HCT116 (cell line): ENCODE measurements at regions not wholly inside any gene's neighbourhood (a gene's known extent, or its start where the extent isn't known, plus 50 kb on each side); places are given as distances from the start of the nearest gene placed in this dataset.

Experiments
- ATAC-seq: fragments of 200-7000 bp; cut with Tn5 transposase; 2 replicates; pipeline ENCODE4 v1.9.1; 2020; ENCODE audit warnings: mild to moderate bottlenecking, moderate library complexity
- BruUV-seq: library from RNA; stranded (reverse); fragments of 400-500 nt; replicated peaks from 2 replicates; lab custom pipeline; 2021; lab: Mats Ljungman, UMichigan
- CTCF ChIA-PET: fragments of 300-600 bp; sonication (Branson Sonifier 250); formaldehyde crosslinking; loops from one replicate; lab custom pipeline; 2021; ENCODE audit warnings: antibody characterized with exemption; lab: Charles Lee
- POLR2A ChIA-PET: fragments of 300-600, 350-600 bp; sonication (Branson Sonifier 250); formaldehyde crosslinking; loops from one replicate; lab custom pipeline; 2021; ENCODE audit warnings: antibody characterized with exemption; lab: Charles Lee
- RAD21 ChIA-PET, 2 experiments: fragments of 300-600 bp; sonication (Branson Sonifier 250); formaldehyde crosslinking; loops; one replicate each; lab custom pipeline; 2023; ENCODE audit warnings: low total read pairs in 2 of 2; ENCODE audit not compliant: uncharacterized antibody in 2 of 2, unreplicated experiment in 2 of 2, low non-redundant PET in 1 of 2; lab: Charles Lee
- DNase-seq: peaks from one replicate; pipeline ENCODE4 v3.0.0-alpha.2; 2010; ENCODE audit warnings: low read depth, low spot score
- H2AFZ ChIP-seq: fragments of 200-600 bp; shearing (Covaris generic), sonication (generic); 2 replicates; pipeline ENCODE4 v1.6.1; 2017; ENCODE audit warnings: low read depth, mixed run types, mixed read lengths, antibody characterized with exemption, low read length; ENCODE audit not compliant: poor library complexity, severe bottlenecking
- H3K27ac ChIP-seq: 2 replicates; pipeline ENCODE4 v1.5.1; 2012; ENCODE audit warnings: low read depth, low read length
- H3K27me3 ChIP-seq: fragments of 200-600 bp; sonication (generic); 2 replicates; pipeline ENCODE4 v1.6.1; 2016; ENCODE audit warnings: mixed run types, low read length, mixed read lengths; ENCODE audit not compliant: insufficient read depth
- H3K36me3 ChIP-seq, 2 experiments: fragments of 200-500 bp in 1 of 2; fragments of 200-600 bp in 1 of 2; sonication (Bioruptor generic) in 1 of 2; sonication (generic) in 1 of 2; 2 replicates each; pipeline versions ENCODE4 v1.5.1 to v1.6.1; 2014 to 2016; ENCODE audit warnings: low read length in 2 of 2, inconsistent platforms in 1 of 2, mixed read lengths in 1 of 2, mixed run types in 1 of 2; ENCODE audit not compliant: insufficient read depth in 2 of 2, control insufficient read depth in 1 of 2
- H3K4me1 ChIP-seq, 2 experiments: fragments of 200-600 bp in 1 of 2; sonication (generic) in 1 of 2; 2 replicates each; pipeline versions ENCODE4 v1.5.1 to v1.6.1; 2012 to 2017; ENCODE audit warnings: low read length in 2 of 2, inconsistent platforms in 1 of 2, mild to moderate bottlenecking in 1 of 2, mixed read lengths in 1 of 2, mixed run types in 1 of 2, moderate library complexity in 1 of 2; ENCODE audit not compliant: insufficient read depth in 2 of 2, control insufficient read depth in 1 of 2
- H3K4me2 ChIP-seq: fragments of 200-600 bp; sonication (generic); 2 replicates; pipeline ENCODE4 v1.6.1; 2017; ENCODE audit warnings: mixed run types, low read length, mixed read lengths
- H3K4me3 ChIP-seq, 2 experiments: fragments of 200-600 bp in 1 of 2; sonication (generic) in 1 of 2; replicated peaks in 1 of 2; 2 replicates each; pipeline ENCODE4 v1.5.1; 2011 to 2016; ENCODE audit warnings: low read length in 2 of 2, control low read depth in 1 of 2, low read depth in 1 of 2, mild to moderate bottlenecking in 1 of 2, mixed read lengths in 1 of 2, mixed run types in 1 of 2
- H3K79me2 ChIP-seq: fragments of 200-600 bp; sonication (generic); 2 replicates; pipeline ENCODE4 v1.6.1; 2017; ENCODE audit warnings: mild to moderate bottlenecking, mixed run types, low read length, moderate library complexity, mixed read lengths; ENCODE audit not compliant: insufficient read depth
- H3K9ac ChIP-seq: fragments of 200-600 bp; sonication (generic); 2 replicates; pipeline ENCODE4 v1.6.1; 2016; ENCODE audit warnings: low read length, mixed read lengths
- H3K9me2 ChIP-seq: fragments of 200-600 bp; sonication (generic), shearing (Covaris generic); 2 replicates; pipeline ENCODE4 v1.6.1; 2017; ENCODE audit warnings: mixed run types, mild to moderate bottlenecking, moderate library complexity; ENCODE audit not compliant: insufficient read depth
- H3K9me3 ChIP-seq, 2 experiments: fragments of 200-500 bp in 1 of 2; fragments of 200-600 bp in 1 of 2; sonication (Bioruptor generic) in 1 of 2; sonication (generic) in 1 of 2; 2 replicates each; pipeline ENCODE4 v1.6.1; 2014 to 2017; ENCODE audit warnings: low read length in 2 of 2, mixed read lengths in 2 of 2, inconsistent platforms in 1 of 2, low read depth in 1 of 2, mild to moderate bottlenecking in 1 of 2, mixed run types in 1 of 2, moderate library complexity in 1 of 2; ENCODE audit not compliant: control insufficient read depth in 1 of 2, insufficient read depth in 1 of 2
- H4K20me1 ChIP-seq: fragments of 200-600 bp; sonication (generic), shearing (Covaris generic); 2 replicates; pipeline ENCODE4 v1.6.1; 2017; ENCODE audit warnings: mixed run types, mild to moderate bottlenecking, moderate library complexity; ENCODE audit not compliant: insufficient read depth
- CBX3 ChIP-seq: IDR thresholded peaks from 2 replicates; pipeline ENCODE4 v1.6.1; 2012; ENCODE audit warnings: low read depth
- CTCF ChIP-seq, 3 experiments: fragments of 200-600 bp in 1 of 3; sonication (generic) in 1 of 3; IDR thresholded peaks in 2 of 3; conservative IDR thresholded peaks in 1 of 3; 2 replicates each; pipeline ENCODE4 v1.5.1; 2012 to 2017; ENCODE audit warnings: low read depth in 2 of 3, low read length in 2 of 3, antibody characterized with exemption in 1 of 3, borderline replicate concordance in 1 of 3, control low read depth in 1 of 3, mild to moderate bottlenecking in 1 of 3, mixed read lengths in 1 of 3, mixed run types in 1 of 3, moderate library complexity in 1 of 3; ENCODE audit not compliant: insufficient read depth in 1 of 3
- ELF1 ChIP-seq: IDR thresholded peaks from 2 replicates; pipeline ENCODE4 v1.6.1; 2012; ENCODE audit warnings: low read depth, borderline replicate concordance
- EZH2 ChIP-seq: fragments of 200-600 bp; sonication (generic); IDR thresholded peaks from 2 replicates; pipeline ENCODE4 v1.6.1; 2017; ENCODE audit warnings: antibody characterized with exemption, mixed run types
- JUND ChIP-seq: IDR thresholded peaks from 2 replicates; pipeline ENCODE4 v1.6.1; 2012
- REST ChIP-seq: IDR thresholded peaks from 2 replicates; pipeline ENCODE4 v1.6.1; 2012; ENCODE audit warnings: low read depth
- SP1 ChIP-seq: IDR thresholded peaks from 2 replicates; pipeline ENCODE4 v1.6.1; 2012; ENCODE audit warnings: low read depth
- SRF ChIP-seq: IDR thresholded peaks from 2 replicates; pipeline ENCODE4 v1.6.1; 2012; ENCODE audit warnings: low read depth
- YY1 ChIP-seq: IDR thresholded peaks from 2 replicates; pipeline ENCODE4 v1.6.1; 2011; ENCODE audit warnings: low read length, low read depth, moderate library complexity, mild to moderate bottlenecking; ENCODE audit not compliant: insufficient replicate concordance; ENCODE audit errors: extremely low read depth
- ZNF274 ChIP-seq: fragments of 200-500 bp; sonication (Bioruptor generic); IDR thresholded peaks from 2 replicates; pipeline ENCODE4 v1.6.1; 2014; ENCODE audit warnings: mild to moderate bottlenecking, low read depth, low read length, inconsistent platforms
- intact Hi-C: fragments of 100-400 bp; cut with micrococcal nuclease; formaldehyde crosslinking; loops from 2 replicates; pipeline ENCODE4 v1.10.0; 2022

- Histone ChIP-seq H4K20me1 (no peaks in the 10 kb centered on the region), H3K9me3 (no peaks in the 10 kb centered on the region), H3K4me2 (no peak overlapping the region), H3K27ac (no peak overlapping the region), H3K4me1 (peaks cover 5 to 15% of the 10 kb centered on the region in 2 experiments; a peak in 3 of 4 replicates), H3K27me3 (no peaks in the 10 kb centered on the region), H2AFZ (no peak overlapping the region), H3K36me3 (no peaks in the 10 kb centered on the region), H3K79me2 (no peaks in the 10 kb centered on the region), H3K4me3 (no peak overlapping the region), H3K9ac (no peak overlapping the region), H3K9me2 (no peaks in the 10 kb centered on the region)
- TF ChIP-seq JUND (no peak), REST (no peak), EZH2 (no peak), CBX3 (no peak), ELF1 (no peak), SRF (no peak), SP1 (no peak), ZNF274 (no peak), YY1 (no peak), CTCF (IDR thresholded peaks at IDR 0.05 in 2 of 3, conservative IDR thresholded peaks at IDR 0.05 in 1 of 3; ENCODE audit: borderline replicate concordance in 1 of 3, insufficient read depth in 1 of 3, low read depth in 2 of 3, low read length in 2 of 3) (no peak)
- BruUV-seq: no TSS peak
- RAD21 ChIA-PET: no interaction called here
- POLR2A ChIA-PET: interaction anchor here (1.1 to 3.0 kb wide), 2 partner anchors 10 to 11 kb away, joined by 3 to 15 read pairs; no protein-coding TSS in a partner anchor
- no peak for ATAC-seq
- CTCF ChIA-PET: interaction anchor here (1.5 to 1.6 kb wide), 2 partner anchors 11 to 116 kb away, joined by 5 read pairs; no protein-coding TSS in a partner anchor
- intact Hi-C loops: no loop called here
- no peak for DNase-seq
Observed at GRCh38 chr2:64762301-64762997, 108.7 kb upstream of the SERTAD2 start.
